ENCODE measurements at regions not wholly inside any gene's neighbourhood (a gene's known extent, or its start where the extent isn't known, plus 50 kb on each side); places are given as distances from the start of the nearest gene placed in this dataset.

DNA sequence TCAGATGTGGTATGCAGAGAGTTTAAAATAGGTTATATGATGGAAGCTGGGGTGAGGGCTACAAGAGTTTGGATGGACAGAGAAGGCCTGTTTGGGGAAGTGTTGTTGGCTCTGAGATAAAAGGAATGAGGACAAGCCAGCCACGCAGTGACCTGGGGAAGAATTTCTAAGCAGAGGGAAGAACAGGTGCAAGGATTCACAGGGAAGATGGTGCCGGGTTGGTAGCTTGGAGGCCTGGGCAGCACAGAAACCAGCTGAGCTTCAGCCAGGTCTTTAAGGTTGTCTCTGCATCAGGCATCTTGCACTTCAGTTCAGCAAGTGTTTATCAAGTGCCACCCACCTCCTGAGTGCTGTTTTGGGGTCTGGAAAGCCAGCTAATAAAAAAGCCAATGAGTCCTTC, 1163.7 kb downstream of the AACS start:
- no peak for TF ChIP-seq CTCF (conservative IDR thresholded peaks at IDR 0.05)
- no peak for TF ChIP-seq ZFX (IDR thresholded peaks at IDR 0.05)
